GM12878 (cell line): ENCODE measurements at regions not wholly inside any gene's neighbourhood (a gene's known extent, or its start where the extent isn't known, plus 50 kb on each side); places are given as distances from the start of the nearest gene placed in this dataset.
A peak's percentile ranks its signal among the peaks of the same experiment; 100 is the strongest.

Source experiments
- BHLHE40 ChIP-seq, 2 experiments: fragments of 450-650 bp in 1 of 2; IDR thresholded peaks; 2 replicates each; pipeline ENCODE4 v1.6.1; 2011 to 2017; ENCODE audit warnings: low read depth in 2 of 2, borderline replicate concordance in 1 of 2, improper control_type of control experiment in 1 of 2, low read length in 1 of 2, mild to moderate bottlenecking in 1 of 2
- CBX5 ChIP-seq: sonication (generic); IDR thresholded peaks from 2 replicates; pipeline ENCODE4 v1.6.1; 2016; ENCODE audit warnings: low read depth, moderate library complexity, mild to moderate bottlenecking, inconsistent platforms
- DPF2 ChIP-seq: fragments of 450-650 bp; IDR thresholded peaks from 2 replicates; pipeline ENCODE4 v1.6.1; 2017; ENCODE audit warnings: mild to moderate bottlenecking
- EED ChIP-seq: sonication (generic); IDR thresholded peaks from 2 replicates; pipeline ENCODE4 v1.6.1; 2016; ENCODE audit warnings: antibody characterized with exemption, low read depth
- EP300 ChIP-seq, 2 experiments: fragments of 150-350 bp in 1 of 2; IDR thresholded peaks; 2 replicates each; pipeline ENCODE4 v1.6.1; 2011 to 2012; ENCODE audit warnings: low read depth in 2 of 2, low read length in 2 of 2, borderline replicate concordance in 1 of 2, improper control_type of control experiment in 1 of 2, inconsistent platforms in 1 of 2; ENCODE audit not compliant: control insufficient read depth in 1 of 2
- HCFC1 ChIP-seq: fragments of 150-350 bp; IDR thresholded peaks from 2 replicates; pipeline ENCODE4 v1.6.1; 2014; ENCODE audit warnings: low read length
- IKZF2 ChIP-seq, 2 experiments: fragments of 450-650 bp; IDR thresholded peaks; 2 replicates each; pipeline ENCODE4 v1.6.1; 2017; ENCODE audit warnings: mild to moderate bottlenecking in 2 of 2, moderate library complexity in 2 of 2
- KAT2A ChIP-seq: conservative IDR thresholded peaks from 2 replicates; pipeline ENCODE4 v1.6.1; 2011; ENCODE audit warnings: low read depth, low read length; ENCODE audit not compliant: control insufficient read depth
- MEF2A ChIP-seq: IDR thresholded peaks from 2 replicates; pipeline ENCODE4 v1.6.1; 2011; ENCODE audit warnings: low read depth, mild to moderate bottlenecking, low read length, moderate library complexity; ENCODE audit not compliant: insufficient read depth
- NBN ChIP-seq: fragments of 450-650 bp; IDR thresholded peaks from 2 replicates; pipeline ENCODE4 v1.6.1; 2016
- NKRF ChIP-seq: fragments of 450-650 bp; conservative IDR thresholded peaks from 2 replicates; pipeline ENCODE4 v1.6.1; 2017; ENCODE audit warnings: mild to moderate bottlenecking, moderate library complexity
- NR2F1 ChIP-seq: fragments of 450-650 bp; conservative IDR thresholded peaks from 2 replicates; pipeline ENCODE4 v1.6.1; 2017; ENCODE audit warnings: mild to moderate bottlenecking
- PRDM15 ChIP-seq: fragments of 450-650 bp; formaldehyde crosslinking; IDR thresholded peaks from 2 replicates; pipeline ENCODE4 v1.4.0; 2020; ENCODE audit warnings: mild to moderate bottlenecking, moderate library complexity
- RAD21 ChIP-seq: IDR thresholded peaks from 2 replicates; pipeline ENCODE4 v1.6.1; 2011; ENCODE audit warnings: mild to moderate bottlenecking, low read depth, low read length, moderate library complexity; ENCODE audit not compliant: insufficient read depth
- RB1 ChIP-seq: fragments of 450-650 bp; formaldehyde crosslinking; IDR thresholded peaks from 2 replicates; pipeline ENCODE4 v1.6.1; 2017; ENCODE audit warnings: mild to moderate bottlenecking, borderline replicate concordance
- RBBP5 ChIP-seq: fragments of 200-600 bp; sonication (generic); conservative IDR thresholded peaks from 2 replicates; pipeline ENCODE4 v1.6.1; 2016
- SKIL ChIP-seq: fragments of 450-650 bp; IDR thresholded peaks from 2 replicates; pipeline ENCODE4 v1.6.1; 2017; ENCODE audit warnings: mild to moderate bottlenecking, low read depth, inconsistent platforms; ENCODE audit not compliant: poor library complexity, severe bottlenecking
- SMC3 ChIP-seq: IDR thresholded peaks from 2 replicates; pipeline ENCODE4 v1.6.1; 2011; ENCODE audit warnings: low read length, improper control_type of control experiment, borderline replicate concordance
- SPI1 ChIP-seq: IDR thresholded peaks from 2 replicates; pipeline ENCODE4 v1.6.1; 2011; ENCODE audit warnings: low read depth, mild to moderate bottlenecking, low read length, moderate library complexity, borderline replicate concordance; ENCODE audit not compliant: insufficient read depth
- YY1 ChIP-seq: IDR thresholded peaks from 2 replicates; pipeline ENCODE4 v1.6.1; 2011; ENCODE audit warnings: low read depth, mild to moderate bottlenecking, low read length
- ZNF217 ChIP-seq: fragments of 450-650 bp; IDR thresholded peaks from 2 replicates; pipeline ENCODE4 v1.6.1; 2017; ENCODE audit warnings: antibody characterized with exemption, mild to moderate bottlenecking

GRCh38 chr1:234768171-234768568 lies 158.2 kb upstream of the IRF2BP2 start (continued):
- TF ChIP-seq BHLHE40 (IDR thresholded peaks at IDR 0.05; ENCODE audit: borderline replicate concordance in 1 of 2, low read depth in 2 of 2, low read length in 1 of 2) (0 out of 4 replicates have a peak, but pooled peaks of 1 of the 2 experiments have one; percentile 17), NKRF (no peak), IKZF2 (IDR thresholded peaks at IDR 0.05) (peak; percentile 61 to 66; a peak in 2 of 4 replicates), KAT2A (no peak), YY1 (peak; percentile 78), SPI1 (peak; percentile 75), NR2F1 (no peak), ZNF217 (no peak), SKIL (no peak), SMC3 (peak; percentile 24; the same call in 1 of the 2 replicates), EP300 (IDR thresholded peaks at IDR 0.05; ENCODE audit: borderline replicate concordance in 1 of 2, control insufficient read depth in 1 of 2, low read depth in 2 of 2, low read length in 2 of 2) (peak; percentile 27 to 49; a peak in 1 of 4 replicates), NBN (0 out of 2 replicates have a peak, but pooled peaks have one; percentile 39), CBX5 (no peak), RB1 (0 out of 2 replicates have a peak, but pooled peaks have one; percentile 21), EED (peak; percentile 33; the same call in 1 of the 2 replicates), DPF2 (0 out of 2 replicates have a peak, but pooled peaks have one; percentile 25), RBBP5 (no peak), RAD21 (peak; percentile 47), HCFC1 (no peak), MEF2A (0 out of 2 replicates have a peak, but pooled peaks have one; percentile 6), PRDM15 (CRISPR knock-in tag) (no peak)
- TF ChIP-seq, all 136 proteins: peak for 18
